Renal pelvis (tissue), 1 donor: ENCODE measurements at regions not wholly inside any gene's neighbourhood (a gene's known extent, or its start where the extent isn't known, plus 50 kb on each side); places are given as distances from the start of the nearest gene placed in this dataset.
"Not testable (repeated sequence)": the region's sequence is repeated elsewhere in the genome, so short reads cannot be mapped to it uniquely, and the experiment has no call there.

Experiments
- DNase-seq: peaks from one replicate; pipeline ENCODE4 v3.0.0-alpha.2; 2013

DNA sequence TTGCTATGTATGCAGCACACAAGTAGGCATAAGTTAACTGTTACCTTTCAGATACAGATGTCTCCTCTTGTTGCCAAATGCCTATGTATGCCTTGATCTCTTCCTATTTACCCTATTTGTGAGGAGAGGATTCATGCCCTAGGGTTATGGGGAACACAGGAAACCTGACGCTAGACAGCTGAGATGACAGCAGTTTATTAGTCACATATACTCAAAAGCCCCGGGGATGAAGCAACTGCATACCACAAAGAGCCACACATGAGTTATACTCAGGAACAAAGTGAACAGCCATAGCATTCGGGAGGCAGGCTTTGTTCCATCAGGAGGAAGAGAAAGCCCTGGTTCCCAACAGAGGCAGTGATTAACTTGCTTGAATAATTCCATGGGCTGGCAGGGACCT, 1011.7 kb upstream of the PCDH7 start:
- no peak for DNase-seq

DNA sequence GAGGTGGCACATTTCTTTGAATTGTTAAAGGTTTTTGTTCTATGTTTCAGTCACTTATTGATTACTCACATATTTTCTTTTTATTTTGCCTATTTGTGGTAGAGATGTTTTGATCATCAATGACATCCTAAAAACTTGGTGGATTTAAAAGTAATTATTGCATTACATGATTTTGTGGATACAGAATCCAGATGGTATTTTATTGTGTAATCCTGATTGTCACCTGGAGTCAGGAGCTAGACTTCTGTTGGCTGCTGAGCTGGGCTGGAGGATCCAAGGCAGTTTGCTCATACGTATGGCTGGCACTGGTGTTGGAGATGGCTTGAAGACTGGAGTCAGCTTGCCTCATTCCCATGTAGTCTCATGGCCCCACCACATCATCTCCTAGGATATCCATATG, 1009.6 kb upstream of the PCDH7 start:
- no peak for DNase-seq

DNA sequence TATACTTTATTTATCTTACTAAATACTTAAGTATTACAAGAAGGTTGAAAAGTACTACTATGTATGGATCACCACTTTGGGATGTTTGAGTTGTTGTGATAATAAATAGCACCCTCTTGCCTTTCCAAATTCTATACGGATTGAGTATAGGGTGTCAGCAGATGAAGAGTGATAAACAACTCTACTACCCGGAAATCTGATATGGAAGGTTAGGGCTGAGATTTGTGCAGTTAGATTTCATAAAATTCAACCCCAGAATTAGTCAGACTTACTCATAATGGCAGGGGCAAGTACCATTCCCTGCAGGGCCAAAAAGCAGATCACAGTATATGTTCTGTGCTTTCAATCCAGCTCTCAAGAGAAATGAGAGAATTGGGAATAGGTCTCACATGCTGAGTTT, 1008.9 kb upstream of the PCDH7 start:
- DNase-seq = no peak

DNA sequence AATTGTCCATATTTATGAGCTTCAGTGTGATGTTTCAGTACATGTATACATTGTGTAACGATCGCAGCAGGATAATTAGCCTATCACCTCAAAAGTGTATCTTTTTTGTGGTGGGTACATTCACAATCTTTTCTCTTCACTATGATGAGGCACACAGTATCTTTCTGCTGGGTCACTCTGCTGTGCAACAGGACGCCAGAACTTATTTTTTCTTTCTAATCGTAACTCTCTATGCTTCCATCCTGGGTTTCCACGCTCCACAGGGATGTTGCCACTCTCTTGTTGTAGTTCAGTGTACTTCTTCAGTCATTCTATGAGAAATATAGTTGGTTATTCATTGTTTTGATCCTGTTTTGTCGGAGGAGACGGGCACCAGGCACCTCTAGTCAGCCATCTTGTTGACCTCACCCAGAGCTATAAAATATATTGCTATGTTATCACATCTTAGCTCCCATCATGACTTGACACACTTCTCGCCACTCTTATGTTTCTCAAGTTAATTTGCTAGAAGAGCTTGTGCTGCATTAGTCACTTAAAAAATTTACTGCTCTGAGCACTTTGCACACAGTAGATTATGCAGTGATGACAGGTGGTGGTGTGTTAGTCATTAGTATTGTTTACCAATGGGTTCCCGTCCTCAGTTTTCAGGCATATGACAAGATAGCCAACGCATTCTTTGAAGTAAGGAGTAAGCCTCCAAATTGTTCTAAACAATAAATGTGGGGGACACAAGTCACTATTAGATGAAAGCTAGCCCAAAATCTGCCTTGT, 1002.7 kb upstream of the PCDH7 start:
- no peak for DNase-seq

DNA sequence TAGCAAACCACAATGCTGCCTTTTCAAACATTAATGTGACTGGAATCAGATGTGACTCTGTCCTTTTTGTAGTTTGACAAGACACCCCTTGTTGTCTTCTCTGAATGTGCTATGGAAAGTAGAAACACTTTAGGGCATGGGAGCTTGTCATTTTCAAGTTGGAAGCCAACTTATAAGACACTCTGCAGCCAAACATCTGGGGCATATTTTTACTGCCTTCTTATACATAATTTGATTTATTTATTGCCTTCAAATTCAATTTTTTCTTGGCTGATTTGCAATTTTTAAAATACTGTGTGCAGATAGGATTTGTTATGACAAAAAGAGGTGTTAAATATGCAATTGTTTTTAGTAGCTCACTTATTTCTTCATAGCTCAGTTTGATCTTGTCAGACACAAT, 1002.0 kb upstream of the PCDH7 start:
- DNase-seq = no peak

DNA sequence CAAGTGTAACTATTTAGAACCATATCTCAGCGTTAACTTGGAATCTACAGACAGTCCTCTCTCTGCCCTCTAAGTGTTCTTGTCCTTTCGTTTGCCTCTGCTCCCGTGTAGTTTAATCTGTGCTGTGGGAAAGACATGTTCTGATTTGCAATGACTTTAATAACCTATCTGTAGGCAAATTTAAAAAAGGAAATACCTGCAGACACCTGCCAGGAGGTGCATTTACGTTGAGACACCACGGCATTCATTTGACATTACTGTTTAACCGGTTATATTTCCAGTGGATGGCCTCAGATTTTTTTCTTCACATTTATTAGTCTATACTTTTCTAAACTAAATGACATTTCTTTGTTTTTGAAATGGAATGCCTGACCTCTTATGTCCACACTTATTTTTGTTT, 997.9 kb upstream of the PCDH7 start:
- no peak for DNase-seq

DNA sequence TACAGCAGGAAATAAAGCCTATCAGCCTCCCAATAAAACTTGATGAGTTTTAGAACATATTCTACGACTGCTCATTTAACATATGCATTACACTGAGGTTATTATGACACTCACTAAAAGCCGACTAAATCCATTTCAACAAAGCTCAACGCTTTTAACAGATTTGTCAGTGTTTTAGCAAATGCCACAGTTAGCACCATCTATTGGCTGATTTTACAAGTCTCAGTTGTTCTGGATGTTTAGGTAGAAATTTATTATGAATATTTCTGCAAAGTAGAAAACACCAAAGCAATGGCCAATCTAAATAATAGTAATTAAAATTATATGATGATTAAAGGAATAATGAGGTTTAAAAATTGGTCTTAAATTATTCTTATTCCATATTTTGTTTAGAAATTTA, 993.2 kb upstream of the PCDH7 start:
- no peak for DNase-seq

DNA sequence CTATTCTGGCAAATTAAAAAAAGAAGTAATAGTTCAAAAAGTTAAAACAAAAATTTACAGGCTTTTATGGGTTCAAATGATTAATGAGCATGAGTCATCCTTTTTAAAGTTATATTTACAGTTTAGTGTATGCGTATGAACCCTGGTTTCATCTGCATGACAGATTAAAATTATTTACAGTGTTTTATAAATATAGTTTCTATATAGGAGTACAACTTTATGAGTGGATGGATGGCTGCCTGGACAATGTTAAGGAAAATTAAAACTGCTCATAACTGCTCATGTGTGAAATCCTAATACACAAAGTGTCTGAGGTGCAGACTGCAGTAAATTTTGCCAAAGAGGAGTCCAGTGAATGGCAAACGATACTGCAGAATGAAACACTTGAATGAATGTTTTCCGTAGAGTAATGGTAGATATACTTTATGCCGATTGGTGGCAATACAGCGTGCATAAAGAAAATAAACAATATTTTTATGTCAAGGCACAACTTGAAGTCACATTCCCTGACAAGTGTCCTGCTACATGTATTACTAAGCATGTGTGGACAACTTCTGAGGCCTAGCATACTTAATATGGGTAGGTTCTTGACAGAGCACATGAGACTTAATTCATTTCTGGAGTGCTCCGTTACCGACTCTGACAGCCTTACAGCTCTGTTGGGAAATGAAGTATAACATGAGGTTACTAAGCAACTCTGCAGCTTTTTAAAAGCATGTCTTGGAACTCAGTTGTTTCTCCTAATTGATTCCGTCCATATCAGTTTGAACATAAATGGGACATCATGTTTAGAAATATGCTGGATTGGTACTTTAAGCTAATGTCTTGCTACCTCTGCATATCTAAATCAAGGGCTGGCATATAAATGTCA, 985.6 kb upstream of the PCDH7 start:
- peak; percentile 26 for DNase-seq

DNA sequence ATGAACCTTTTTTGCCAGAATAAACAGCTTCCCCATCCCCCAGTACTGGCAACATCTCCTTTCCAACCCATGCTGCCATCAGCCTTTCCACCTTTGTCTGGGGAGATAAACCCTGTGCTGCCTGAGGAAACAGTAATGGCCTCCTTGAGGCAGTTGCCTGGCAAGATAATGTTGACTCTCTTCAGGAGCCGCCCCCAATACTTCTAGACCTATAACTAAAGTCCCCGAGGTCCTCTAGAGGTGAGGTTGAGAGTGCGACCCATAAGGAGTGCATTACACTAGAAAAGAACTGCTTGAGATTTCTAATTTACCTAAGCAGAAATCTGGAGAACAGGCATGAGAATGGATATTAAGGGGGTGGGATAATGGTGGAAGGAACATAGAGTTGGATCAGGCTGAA, 963.2 kb upstream of the PCDH7 start:
- no peak for DNase-seq

DNA sequence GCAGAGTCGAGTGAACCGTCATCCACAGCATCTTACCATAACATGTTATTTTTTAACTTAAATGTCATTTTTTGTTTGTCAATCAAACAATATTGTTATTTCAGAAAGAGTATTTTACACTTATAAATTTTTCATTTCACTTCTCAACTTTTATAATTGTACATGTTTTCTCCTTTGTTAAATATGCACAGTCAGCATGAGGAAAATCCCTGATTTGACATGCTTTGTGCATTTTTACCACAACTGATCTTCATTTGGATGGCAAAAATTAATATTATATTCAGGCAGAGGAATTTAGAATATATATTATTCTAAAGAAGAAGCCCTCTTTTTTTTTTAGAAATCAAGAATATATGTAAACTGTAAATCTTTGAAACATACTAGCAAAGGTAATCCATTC, 958.0 kb upstream of the PCDH7 start:
- DNase-seq = no peak

DNA sequence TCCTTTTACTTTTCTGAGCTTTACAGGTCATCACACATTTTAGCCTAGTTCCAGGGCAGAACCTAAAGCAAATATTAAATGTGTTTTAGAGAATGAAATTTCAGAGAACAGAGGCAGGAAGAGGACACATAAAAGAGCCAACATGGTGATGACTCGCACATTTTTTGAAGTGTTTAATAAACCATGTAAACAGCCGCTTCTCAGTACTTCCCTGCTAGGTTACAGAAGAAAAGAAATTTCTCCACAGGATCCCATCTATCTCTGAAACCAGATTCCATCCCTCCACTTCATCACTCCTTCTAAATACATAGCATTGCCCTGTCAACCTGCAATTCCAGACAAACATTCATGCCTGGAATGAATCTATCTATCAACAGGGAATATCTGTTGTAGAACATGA, 949.5 kb upstream of the PCDH7 start:
- no peak for DNase-seq

DNA sequence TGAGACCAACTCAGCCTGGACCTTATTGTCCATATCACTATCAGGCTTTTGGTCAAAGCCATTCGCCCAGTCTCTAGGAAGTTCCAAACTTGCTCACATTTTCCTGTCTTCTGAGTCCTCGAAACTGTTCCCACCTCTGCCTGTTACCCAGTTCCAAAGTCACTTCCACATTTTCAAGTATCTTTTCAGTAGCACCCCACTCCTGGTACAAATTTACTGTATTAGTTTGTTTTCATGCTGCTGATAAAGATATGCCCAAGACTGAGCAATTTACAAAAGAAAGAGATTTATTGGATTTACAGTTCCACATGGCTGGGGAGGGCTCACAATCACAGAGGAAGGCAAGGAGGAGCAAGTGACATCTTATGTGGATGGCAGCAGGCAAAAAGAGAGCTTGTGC, 932.0 kb upstream of the PCDH7 start:
- not testable (repeated sequence) for DNase-seq

DNA sequence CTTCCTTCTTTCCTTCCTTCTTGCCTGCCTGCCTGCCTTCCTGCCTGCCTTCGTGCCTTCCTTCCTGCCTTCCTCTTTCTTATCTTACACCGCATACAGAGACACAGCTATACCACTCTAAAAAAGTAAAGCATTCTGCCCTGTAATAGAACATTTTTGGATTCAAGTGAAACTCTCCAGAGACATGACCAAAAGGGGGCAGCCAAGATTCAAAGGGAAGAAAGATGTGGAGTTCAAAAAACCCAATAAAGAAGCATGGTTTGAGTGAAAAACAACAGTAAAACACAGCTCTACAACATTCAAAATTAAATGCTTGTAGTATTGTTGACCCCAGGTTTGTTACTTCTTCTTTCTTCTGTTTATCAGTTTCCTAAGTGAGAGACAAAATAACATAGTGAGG, 914.9 kb upstream of the PCDH7 start:
- no peak for DNase-seq

DNA sequence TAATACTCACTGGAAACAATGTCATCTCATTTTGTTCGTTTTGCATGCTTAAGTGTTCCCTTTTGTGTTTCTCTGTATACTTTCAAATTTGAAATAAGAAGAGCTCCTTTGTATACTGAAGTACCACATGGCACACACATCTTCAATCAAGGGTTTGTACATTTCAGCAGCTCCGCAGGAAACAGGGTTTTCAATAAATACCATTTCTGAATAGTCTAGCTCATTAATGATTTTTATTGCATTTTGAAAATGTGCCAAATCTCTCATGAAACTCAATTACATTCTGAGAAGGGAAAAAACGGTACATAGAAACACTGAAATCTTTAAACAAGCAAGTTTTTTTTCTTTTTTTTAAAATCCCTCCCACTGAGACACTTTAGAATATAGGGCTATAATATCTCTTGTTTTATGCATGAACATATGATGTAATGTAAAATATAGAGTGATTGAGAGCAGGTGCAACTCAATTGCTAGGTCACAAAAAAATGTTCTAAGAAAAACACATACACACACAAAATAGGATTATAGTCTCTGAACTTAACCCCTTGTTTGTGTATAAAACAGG, 914.2 kb upstream of the PCDH7 start:
- DNase-seq = no peak

DNA sequence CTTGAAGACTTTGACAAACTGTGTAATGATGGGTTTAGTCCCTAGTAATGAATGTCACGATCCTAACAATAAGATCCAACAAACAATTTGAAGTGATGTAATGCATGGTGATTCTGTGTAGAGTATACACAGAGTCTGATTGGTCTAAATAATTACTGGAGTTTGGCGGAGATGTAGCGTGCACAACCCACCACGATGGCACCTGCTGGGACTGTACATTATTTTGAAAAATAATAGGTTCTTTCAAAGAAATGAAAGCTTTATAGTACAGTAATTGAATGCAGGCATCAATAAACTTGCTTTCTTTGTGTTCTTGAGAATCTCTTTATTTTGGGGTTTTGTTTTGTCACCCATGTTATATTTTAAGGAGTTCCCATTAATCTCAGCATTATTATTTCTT, 902.2 kb upstream of the PCDH7 start:
- DNase-seq = no peak

DNA sequence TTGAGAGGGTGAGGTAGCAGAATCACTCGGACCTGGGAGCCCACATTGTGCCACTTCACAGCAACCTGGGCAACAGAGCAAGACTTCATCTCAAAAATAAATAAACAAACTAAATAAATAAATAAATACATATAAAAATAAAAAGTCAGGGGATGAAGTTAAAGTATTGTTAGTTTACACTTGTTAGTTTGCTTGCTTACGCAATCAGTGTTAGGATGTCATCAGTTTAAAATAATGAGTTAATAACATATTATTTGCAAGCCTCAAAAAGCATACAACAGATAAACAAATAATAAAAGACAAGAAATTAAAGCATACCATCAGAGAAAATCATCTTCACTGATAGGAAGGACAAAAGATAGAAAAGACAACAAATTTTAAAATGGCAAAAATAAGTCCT, 891.1 kb upstream of the PCDH7 start:
- DNase-seq = no peak

DNA sequence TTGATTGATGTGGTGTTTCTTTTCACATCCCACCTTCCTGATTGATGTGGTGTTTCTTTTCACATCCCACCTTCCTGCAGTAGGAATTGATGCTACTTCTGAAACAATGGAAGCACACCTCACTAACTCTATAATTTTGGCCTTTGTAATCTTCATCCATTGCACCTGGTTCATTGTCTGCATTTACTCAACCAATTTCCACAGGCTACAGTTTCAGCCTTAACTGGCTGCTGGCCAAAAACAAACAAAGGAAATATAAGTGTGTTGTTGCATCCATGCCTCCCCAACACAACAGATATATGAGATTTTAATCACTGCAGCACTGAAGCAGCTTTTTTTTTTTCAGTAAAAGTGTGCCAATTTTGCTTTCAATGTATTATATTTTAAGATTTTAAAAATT, 867.6 kb upstream of the PCDH7 start:
- no peak for DNase-seq

DNA sequence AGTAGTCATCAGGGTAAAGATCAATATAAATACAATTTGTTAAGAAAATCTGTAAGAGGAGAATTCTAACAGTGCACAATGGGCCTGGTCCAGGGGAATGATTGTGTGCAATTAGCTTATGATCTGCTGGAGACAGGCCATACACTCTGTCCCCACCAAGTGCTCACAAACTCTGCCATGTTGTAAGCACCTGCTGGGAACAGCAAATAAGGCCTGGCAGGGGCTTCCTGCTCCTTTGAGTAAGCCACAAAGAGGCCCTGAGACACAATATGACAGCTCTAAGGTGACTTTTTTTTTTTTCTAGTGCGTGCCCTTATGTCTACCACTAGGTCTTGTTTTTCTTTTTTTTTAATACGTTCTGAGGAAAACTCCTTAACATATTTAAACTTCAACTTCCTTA, 866.3 kb upstream of the PCDH7 start:
- DNase-seq = no peak

DNA sequence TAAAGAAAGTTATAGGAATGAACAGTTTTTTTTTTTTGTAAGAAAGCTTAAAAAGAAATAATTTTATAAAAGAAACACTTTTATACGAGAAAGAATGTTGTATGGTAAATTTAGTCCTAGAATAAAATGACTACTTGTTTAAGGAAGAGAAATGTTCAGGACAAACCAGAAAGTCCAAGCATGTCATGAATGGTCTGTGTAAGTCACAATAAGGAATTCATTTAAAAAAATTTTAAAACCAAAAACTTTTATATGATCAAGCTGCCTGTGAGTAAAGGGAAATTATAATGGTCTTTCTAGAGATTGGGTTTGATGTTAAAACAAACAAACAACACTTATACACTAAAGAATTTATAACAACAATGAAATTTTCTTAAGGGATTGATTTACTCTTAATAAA, 858.9 kb upstream of the PCDH7 start:
- DNase-seq = no peak

DNA sequence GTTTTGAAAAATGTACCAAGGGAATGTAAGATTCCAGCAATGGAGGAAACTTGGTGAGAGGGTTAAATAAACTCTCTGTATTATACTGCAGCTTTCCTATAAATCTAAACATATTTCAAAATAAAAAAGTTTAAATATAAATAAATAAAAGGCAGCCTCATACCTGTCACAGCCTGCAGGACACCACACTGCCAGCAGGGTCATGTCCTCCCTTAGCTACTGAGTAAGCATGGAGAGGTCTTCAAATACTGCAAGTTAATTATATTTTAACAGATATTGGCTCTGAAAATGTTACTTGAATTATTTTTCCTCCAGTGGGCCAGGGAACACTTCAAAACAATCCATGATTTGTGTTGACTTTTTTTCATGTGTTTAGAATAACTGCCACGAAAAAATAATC, 852.8 kb upstream of the PCDH7 start:
- no peak for DNase-seq

DNA sequence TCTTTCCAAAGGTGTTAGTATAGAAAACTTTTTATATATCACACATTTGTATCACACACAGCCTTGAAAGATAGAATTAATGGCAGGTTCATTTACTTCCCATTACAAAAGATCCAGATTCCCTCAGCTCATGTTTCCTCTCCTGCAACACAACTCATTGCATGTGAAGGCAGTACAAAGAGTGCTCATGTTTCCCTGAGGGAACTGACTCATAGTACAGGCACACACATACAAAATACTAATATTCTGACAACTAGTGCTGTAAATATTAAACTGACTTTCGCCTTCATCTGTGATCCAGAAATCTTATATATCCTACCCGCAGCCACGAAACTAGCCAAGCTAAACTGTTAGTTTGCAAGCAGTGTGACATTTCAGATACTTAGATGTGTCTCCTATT, 819.8 kb upstream of the PCDH7 start:
- DNase-seq = no peak

DNA sequence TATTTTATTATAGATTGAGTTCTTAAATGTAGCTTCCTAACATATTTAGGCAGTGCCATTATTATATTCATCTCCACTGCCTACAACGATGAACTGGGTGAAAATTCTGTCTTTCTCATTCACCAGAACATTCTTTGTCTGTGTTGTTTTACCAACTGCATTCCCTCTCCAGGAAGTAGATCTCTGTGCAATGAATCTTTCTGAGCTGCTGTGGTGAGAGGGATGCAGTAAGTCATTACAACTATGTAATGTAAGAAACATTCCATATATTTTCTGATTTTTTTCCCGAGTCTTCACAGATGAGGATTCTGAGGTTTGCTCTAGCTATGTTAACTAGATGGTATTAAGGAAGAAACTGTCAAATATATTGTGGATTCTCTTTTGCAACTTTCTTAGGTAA, 811.9 kb upstream of the PCDH7 start:
- DNase-seq = no peak

DNA sequence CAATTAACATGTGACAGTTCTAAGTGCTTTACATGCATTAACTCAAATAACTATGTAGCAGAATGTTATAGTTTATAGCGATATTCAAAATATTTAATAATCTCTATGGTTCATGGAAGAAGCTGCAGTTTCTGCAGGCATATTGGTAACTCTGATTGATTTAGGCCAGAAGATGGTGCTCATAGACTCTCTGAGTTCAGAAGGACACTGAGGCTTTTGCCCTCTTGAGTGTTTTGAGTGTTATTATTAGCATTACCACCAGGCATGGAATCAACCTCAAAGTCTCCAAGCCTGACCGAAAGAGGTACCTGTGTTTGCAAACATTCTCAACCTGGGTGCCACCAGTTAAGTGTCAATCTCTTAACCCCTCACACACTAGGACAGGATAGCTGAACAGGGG, 792.3 kb upstream of the PCDH7 start:
- no peak for DNase-seq
